ENCODE measurements at regions not wholly inside any gene's neighbourhood (a gene's known extent, or its start where the extent isn't known, plus 50 kb on each side); places are given as distances from the start of the nearest gene placed in this dataset.

DNA sequence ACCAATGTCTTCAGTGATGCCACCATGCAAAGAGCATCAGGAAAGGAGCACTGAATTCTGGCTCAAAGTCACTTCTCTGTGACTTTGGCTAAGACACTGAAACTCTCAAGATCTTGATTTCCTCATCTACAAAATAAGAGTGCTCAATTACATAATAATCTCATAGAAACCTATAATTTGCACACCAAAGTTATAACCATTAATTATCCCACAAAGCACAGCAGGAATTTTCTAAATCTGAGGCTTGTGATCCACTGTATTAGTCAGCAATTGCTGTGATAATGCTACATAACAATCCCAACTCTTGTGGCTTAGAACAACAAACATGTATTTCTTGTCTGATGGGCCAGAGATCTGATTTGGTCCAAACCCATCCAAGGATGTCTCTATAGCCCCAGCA lies 108.7 kb downstream of the PSMG1 start:
- Histone ChIP-seq H3K9me3 (ENCODE audit: control insufficient read depth in 4 of 4, low read length in 3 of 4) (no peaks in the 10 kb centered on the region), H3K27me3 (ENCODE audit: control insufficient read depth in 4 of 4, insufficient read depth in 4 of 4, low read length in 3 of 4) (no peaks in the 10 kb centered on the region), H3K27ac (ENCODE audit: low read depth in 1 of 2, low read length in 2 of 2) (no peak overlapping the region), H3K4me1 (ENCODE audit: control insufficient read depth in 4 of 4, insufficient read depth in 4 of 4, low read length in 3 of 4) (peaks cover 0 to 6% (median 4%) of the 10 kb centered on the region in 4 donors), H3K9ac (ENCODE audit: low read depth in 1 of 2, low read length in 2 of 2) (no peak overlapping the region), H3K4me3 (ENCODE audit: low read depth in 1 of 3, low read length in 3 of 3) (no peak overlapping the region), H3K36me3 (ENCODE audit: control insufficient read depth in 4 of 4, insufficient read depth in 3 of 4, low read depth in 1 of 4, low read length in 3 of 4) (no peaks in the 10 kb centered on the region)
- DNase-seq (ENCODE audit: low spot score): no peak
- TF ChIP-seq HNF4G (IDR thresholded peaks at IDR 0.05) (no peak), HNF4A (conservative IDR thresholded peaks at IDR 0.05) (no peak), YY1 (IDR thresholded peaks at IDR 0.05) (no peak), SP1 (IDR thresholded peaks at IDR 0.05) (no peak), EGR1 (IDR thresholded peaks at IDR 0.05; ENCODE audit: low read depth in 2 of 2) (no peak), RXRA (IDR thresholded peaks at IDR 0.05) (no peak), NR2F2 (IDR thresholded peaks at IDR 0.05) (no peak)
- TF ChIP-seq, protein P1, sequence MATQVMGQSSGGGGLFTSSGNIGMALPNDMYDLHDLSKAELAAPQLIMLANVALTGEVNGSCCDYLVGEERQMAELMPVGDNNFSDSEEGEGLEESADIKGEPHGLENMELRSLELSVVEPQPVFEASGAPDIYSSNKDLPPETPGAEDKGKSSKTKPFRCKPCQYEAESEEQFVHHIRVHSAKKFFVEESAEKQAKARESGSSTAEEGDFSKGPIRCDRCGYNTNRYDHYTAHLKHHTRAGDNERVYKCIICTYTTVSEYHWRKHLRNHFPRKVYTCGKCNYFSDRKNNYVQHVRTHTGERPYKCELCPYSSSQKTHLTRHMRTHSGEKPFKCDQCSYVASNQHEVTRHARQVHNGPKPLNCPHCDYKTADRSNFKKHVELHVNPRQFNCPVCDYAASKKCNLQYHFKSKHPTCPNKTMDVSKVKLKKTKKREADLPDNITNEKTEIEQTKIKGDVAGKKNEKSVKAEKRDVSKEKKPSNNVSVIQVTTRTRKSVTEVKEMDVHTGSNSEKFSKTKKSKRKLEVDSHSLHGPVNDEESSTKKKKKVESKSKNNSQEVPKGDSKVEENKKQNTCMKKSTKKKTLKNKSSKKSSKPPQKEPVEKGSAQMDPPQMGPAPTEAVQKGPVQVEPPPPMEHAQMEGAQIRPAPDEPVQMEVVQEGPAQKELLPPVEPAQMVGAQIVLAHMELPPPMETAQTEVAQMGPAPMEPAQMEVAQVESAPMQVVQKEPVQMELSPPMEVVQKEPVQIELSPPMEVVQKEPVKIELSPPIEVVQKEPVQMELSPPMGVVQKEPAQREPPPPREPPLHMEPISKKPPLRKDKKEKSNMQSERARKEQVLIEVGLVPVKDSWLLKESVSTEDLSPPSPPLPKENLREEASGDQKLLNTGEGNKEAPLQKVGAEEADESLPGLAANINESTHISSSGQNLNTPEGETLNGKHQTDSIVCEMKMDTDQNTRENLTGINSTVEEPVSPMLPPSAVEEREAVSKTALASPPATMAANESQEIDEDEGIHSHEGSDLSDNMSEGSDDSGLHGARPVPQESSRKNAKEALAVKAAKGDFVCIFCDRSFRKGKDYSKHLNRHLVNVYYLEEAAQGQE (IDR thresholded peaks at IDR 0.05): no peak

DNA sequence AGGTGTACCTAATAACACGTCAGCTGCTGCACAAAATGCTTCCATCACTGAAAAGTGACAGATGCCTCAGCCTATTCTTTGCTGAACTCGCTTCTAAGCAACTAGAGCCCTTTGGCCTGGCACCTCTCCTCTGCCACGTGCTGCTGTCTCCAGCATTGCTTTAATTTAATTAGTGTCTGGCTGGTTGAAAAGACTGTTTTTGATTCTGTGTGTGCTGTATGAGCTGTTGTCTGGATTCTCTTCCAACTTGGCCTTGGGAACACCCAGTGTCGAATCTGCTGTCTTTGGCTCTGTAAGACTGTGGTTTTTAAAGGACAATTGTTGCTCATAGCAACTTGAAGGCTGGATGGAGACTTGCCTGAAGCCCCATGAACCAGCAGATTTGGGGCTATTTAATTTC lies 109.5 kb downstream of the PSMG1 start:
- no peak overlapping the region for H3K9ac ChIP-seq (ENCODE audit: low read depth in 1 of 2, low read length in 2 of 2)
- H3K9me3 ChIP-seq (ENCODE audit: control insufficient read depth in 4 of 4, low read length in 3 of 4): no peaks in the 10 kb centered on the region
- TF ChIP-seq HNF4A (conservative IDR thresholded peaks at IDR 0.05) (no peak), SP1 (IDR thresholded peaks at IDR 0.05) (no peak), JUND (IDR thresholded peaks at IDR 0.05) (no peak), HNF4G (IDR thresholded peaks at IDR 0.05) (no peak), RXRA (IDR thresholded peaks at IDR 0.05) (no peak), NR2F2 (IDR thresholded peaks at IDR 0.05) (no peak), RAD21 (IDR thresholded peaks at IDR 0.05) (no peak), TAF1 (conservative IDR thresholded peaks at IDR 0.05) (no peak), FOXA1 (IDR thresholded peaks at IDR 0.05) (no peak), FOXA2 (IDR thresholded peaks at IDR 0.05) (no peak), EGR1 (IDR thresholded peaks at IDR 0.05; ENCODE audit: low read depth in 2 of 2) (no peak), GABPA (IDR thresholded peaks at IDR 0.05 in 1 of 2, conservative IDR thresholded peaks at IDR 0.05 in 1 of 2) (no peak)
- TF ChIP-seq, protein P2, sequence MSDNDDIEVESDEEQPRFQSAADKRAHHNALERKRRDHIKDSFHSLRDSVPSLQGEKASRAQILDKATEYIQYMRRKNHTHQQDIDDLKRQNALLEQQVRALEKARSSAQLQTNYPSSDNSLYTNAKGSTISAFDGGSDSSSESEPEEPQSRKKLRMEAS (IDR thresholded peaks at IDR 0.05): no peak
- TF ChIP-seq, protein P3, sequence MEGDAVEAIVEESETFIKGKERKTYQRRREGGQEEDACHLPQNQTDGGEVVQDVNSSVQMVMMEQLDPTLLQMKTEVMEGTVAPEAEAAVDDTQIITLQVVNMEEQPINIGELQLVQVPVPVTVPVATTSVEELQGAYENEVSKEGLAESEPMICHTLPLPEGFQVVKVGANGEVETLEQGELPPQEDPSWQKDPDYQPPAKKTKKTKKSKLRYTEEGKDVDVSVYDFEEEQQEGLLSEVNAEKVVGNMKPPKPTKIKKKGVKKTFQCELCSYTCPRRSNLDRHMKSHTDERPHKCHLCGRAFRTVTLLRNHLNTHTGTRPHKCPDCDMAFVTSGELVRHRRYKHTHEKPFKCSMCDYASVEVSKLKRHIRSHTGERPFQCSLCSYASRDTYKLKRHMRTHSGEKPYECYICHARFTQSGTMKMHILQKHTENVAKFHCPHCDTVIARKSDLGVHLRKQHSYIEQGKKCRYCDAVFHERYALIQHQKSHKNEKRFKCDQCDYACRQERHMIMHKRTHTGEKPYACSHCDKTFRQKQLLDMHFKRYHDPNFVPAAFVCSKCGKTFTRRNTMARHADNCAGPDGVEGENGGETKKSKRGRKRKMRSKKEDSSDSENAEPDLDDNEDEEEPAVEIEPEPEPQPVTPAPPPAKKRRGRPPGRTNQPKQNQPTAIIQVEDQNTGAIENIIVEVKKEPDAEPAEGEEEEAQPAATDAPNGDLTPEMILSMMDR (IDR thresholded peaks at IDR 0.05; ENCODE audit: low read depth, low read length, missing input control): no peak
- TF ChIP-seq, protein P1 (IDR thresholded peaks at IDR 0.05): no peak
- TF ChIP-seq, protein P4, sequence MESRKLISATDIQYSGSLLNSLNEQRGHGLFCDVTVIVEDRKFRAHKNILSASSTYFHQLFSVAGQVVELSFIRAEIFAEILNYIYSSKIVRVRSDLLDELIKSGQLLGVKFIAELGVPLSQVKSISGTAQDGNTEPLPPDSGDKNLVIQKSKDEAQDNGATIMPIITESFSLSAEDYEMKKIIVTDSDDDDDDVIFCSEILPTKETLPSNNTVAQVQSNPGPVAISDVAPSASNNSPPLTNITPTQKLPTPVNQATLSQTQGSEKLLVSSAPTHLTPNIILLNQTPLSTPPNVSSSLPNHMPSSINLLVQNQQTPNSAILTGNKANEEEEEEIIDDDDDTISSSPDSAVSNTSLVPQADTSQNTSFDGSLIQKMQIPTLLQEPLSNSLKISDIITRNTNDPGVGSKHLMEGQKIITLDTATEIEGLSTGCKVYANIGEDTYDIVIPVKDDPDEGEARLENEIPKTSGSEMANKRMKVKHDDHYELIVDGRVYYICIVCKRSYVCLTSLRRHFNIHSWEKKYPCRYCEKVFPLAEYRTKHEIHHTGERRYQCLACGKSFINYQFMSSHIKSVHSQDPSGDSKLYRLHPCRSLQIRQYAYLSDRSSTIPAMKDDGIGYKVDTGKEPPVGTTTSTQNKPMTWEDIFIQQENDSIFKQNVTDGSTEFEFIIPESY (IDR thresholded peaks at IDR 0.05): no peak
- TF ChIP-seq, protein P5, sequence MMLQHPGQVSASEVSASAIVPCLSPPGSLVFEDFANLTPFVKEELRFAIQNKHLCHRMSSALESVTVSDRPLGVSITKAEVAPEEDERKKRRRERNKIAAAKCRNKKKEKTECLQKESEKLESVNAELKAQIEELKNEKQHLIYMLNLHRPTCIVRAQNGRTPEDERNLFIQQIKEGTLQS (IDR thresholded peaks at IDR 0.05): no peak
- H3K4me1 ChIP-seq (ENCODE audit: control insufficient read depth in 4 of 4, insufficient read depth in 4 of 4, low read length in 3 of 4): peaks cover 0 to 5% (median under 1%) of the 10 kb centered on the region in 4 donors
- WGBS: 89% methylated on average over 4 of the region's 4 CpGs
- DNase-seq (ENCODE audit: low spot score): no peak
- no peaks in the 10 kb centered on the region for H3K36me3 ChIP-seq (ENCODE audit: control insufficient read depth in 4 of 4, insufficient read depth in 3 of 4, low read depth in 1 of 4, low read length in 3 of 4)
- no peak overlapping the region for H3K27ac ChIP-seq (ENCODE audit: low read depth in 1 of 2, low read length in 2 of 2)
- no peak overlapping the region for H3K4me3 ChIP-seq (ENCODE audit: low read depth in 1 of 3, low read length in 3 of 3)
- H3K27me3 ChIP-seq (ENCODE audit: control insufficient read depth in 4 of 4, insufficient read depth in 4 of 4, low read length in 3 of 4): no peaks in the 10 kb centered on the region
